ENCODE measurements at regions not wholly inside any gene's neighbourhood (a gene's known extent, or its start where the extent isn't known, plus 50 kb on each side); places are given as distances from the start of the nearest gene placed in this dataset.

DNA sequence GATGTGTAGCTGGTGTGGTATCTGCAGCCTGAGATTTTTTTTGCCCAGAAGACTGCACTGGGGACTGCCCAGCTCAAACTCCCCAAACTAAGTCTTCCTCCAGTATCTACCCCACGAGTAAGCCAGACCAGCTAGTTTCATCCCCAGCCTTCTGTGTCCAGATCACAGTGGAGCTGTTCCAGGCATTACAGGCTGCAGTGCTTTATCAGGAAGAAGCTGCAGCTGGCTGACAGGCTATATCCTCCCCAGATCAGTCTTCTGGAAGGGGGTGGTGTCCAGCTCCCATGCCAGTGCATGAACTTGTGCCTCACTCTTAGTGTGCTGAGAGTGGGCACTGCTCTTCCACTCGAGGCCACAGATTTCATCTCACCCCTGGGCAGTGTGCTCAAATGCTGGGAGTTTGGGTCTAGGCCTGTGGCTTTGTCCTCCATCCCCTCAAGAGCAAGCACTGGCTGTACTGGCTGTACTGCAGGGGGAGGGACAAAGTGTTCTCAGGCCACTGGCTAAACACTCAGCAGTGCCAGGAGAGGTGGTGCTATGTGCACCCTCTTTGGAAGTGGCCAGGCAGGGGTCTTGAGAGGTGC, 679.1 kb upstream of the COBL start:
- no peak for TF ChIP-seq POLR2A (IDR thresholded peaks at IDR 0.05)
- TF ChIP-seq, protein P1, sequence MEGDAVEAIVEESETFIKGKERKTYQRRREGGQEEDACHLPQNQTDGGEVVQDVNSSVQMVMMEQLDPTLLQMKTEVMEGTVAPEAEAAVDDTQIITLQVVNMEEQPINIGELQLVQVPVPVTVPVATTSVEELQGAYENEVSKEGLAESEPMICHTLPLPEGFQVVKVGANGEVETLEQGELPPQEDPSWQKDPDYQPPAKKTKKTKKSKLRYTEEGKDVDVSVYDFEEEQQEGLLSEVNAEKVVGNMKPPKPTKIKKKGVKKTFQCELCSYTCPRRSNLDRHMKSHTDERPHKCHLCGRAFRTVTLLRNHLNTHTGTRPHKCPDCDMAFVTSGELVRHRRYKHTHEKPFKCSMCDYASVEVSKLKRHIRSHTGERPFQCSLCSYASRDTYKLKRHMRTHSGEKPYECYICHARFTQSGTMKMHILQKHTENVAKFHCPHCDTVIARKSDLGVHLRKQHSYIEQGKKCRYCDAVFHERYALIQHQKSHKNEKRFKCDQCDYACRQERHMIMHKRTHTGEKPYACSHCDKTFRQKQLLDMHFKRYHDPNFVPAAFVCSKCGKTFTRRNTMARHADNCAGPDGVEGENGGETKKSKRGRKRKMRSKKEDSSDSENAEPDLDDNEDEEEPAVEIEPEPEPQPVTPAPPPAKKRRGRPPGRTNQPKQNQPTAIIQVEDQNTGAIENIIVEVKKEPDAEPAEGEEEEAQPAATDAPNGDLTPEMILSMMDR (IDR thresholded peaks at IDR 0.05): no peak
